Neural cell (in vitro differentiated cells): ENCODE measurements at regions not wholly inside any gene's neighbourhood (a gene's known extent, or its start where the extent isn't known, plus 50 kb on each side); places are given as distances from the start of the nearest gene placed in this dataset.
"Not testable (repeated sequence)": the region's sequence is repeated elsewhere in the genome, so short reads cannot be mapped to it uniquely, and the experiment has no call there.

ENCODE experiments used
- H2AFZ ChIP-seq: fragments of 200-600, 300-800 bp; sonication (generic), shearing (Covaris generic); 2 replicates; pipeline ENCODE4 v1.6.0; 2014; ENCODE audit warnings: low read depth, mild to moderate bottlenecking, antibody characterized with exemption, low read length, moderate library complexity
- H3F3A ChIP-seq: fragments of 200-600 bp; shearing (Covaris generic); 2 replicates; pipeline ENCODE4 v1.6.1; 2016; ENCODE audit warnings: mild to moderate bottlenecking, moderate library complexity, mixed read lengths, antibody characterized with exemption, low read length; ENCODE audit not compliant: insufficient read depth, poor library complexity, severe bottlenecking
- H3K27ac ChIP-seq: fragments of 200-600, 300-800 bp; sonication (generic), shearing (Covaris generic); 2 replicates; pipeline ENCODE4 v1.5.1; 2014; ENCODE audit warnings: mild to moderate bottlenecking, low read length, moderate library complexity
- H3K27me3 ChIP-seq: fragments of 300-800, 200-600 bp; sonication (generic), shearing (Covaris generic); 2 replicates; pipeline ENCODE4 v1.6.0; 2014; ENCODE audit warnings: mild to moderate bottlenecking, low read depth, low read length, moderate library complexity; ENCODE audit not compliant: insufficient read depth
- H3K36me3 ChIP-seq: fragments of 300-800, 200-600 bp; sonication (generic), shearing (Covaris generic); 2 replicates; pipeline ENCODE4 v1.5.1; 2014; ENCODE audit warnings: mild to moderate bottlenecking, antibody characterized with exemption, low read length, moderate library complexity; ENCODE audit not compliant: insufficient read depth
- H3K4me2 ChIP-seq: fragments of 300-800, 200-600 bp; sonication (generic), shearing (Covaris generic); 2 replicates; pipeline ENCODE4 v1.6.0; 2014; ENCODE audit warnings: mild to moderate bottlenecking, low read length
- H3K4me3 ChIP-seq: fragments of 300-800, 200-600 bp; sonication (generic), shearing (Covaris generic); 2 replicates; pipeline ENCODE4 v1.5.1; 2014; ENCODE audit warnings: mild to moderate bottlenecking, low read length, moderate library complexity
- H3K79me2 ChIP-seq: fragments of 200-600 bp; shearing (Covaris generic); replicated peaks from 2 replicates; pipeline ENCODE4 v1.6.0; 2014; ENCODE audit warnings: mild to moderate bottlenecking, low read length, moderate library complexity; ENCODE audit not compliant: insufficient read depth
- H3K9ac ChIP-seq: fragments of 300-800, 200-600 bp; sonication (generic), shearing (Covaris generic); 2 replicates; pipeline ENCODE4 v1.6.1; 2016; ENCODE audit warnings: mild to moderate bottlenecking, low read length, mixed read lengths
- H3K9me2 ChIP-seq: fragments of 200-600 bp; shearing (Covaris generic); 2 replicates; pipeline ENCODE4 v1.6.1; 2016; ENCODE audit warnings: mild to moderate bottlenecking, low read length, mixed read lengths; ENCODE audit not compliant: insufficient read depth
- H3K9me3 ChIP-seq: fragments of 200-600, 300-800 bp; sonication (generic), shearing (Covaris generic); 2 replicates; pipeline ENCODE4 v1.6.1; 2016; ENCODE audit warnings: mild to moderate bottlenecking, mixed run types, low read length, moderate library complexity, mixed read lengths
- H4K20me1 ChIP-seq: fragments of 200-600 bp; shearing (Covaris generic); 2 replicates; pipeline ENCODE4 v1.6.1; 2016; ENCODE audit warnings: mild to moderate bottlenecking, mixed run types; ENCODE audit not compliant: insufficient read depth
- EP300 ChIP-seq: fragments of 450-650 bp; conservative IDR thresholded peaks from 2 replicates; pipeline ENCODE4 v1.6.1; 2014; ENCODE audit warnings: antibody characterized with exemption, mild to moderate bottlenecking, moderate library complexity; ENCODE audit not compliant: poor library complexity, severe bottlenecking
- EZH2 ChIP-seq: fragments of 200-600, 300-800 bp; shearing (Covaris generic), sonication (generic); IDR thresholded peaks from 2 replicates; pipeline ENCODE4 v1.6.1; 2014; ENCODE audit warnings: antibody characterized with exemption, low read length, borderline replicate concordance, mild to moderate bottlenecking; ENCODE audit not compliant: insufficient read depth, poor library complexity, severe bottlenecking
- MXI1 ChIP-seq: fragments of 450-650 bp; conservative IDR thresholded peaks from 2 replicates; pipeline ENCODE4 v1.6.1; 2014; ENCODE audit warnings: antibody characterized with exemption, mild to moderate bottlenecking; ENCODE audit not compliant: poor library complexity, severe bottlenecking
- POLR2AphosphoS5 ChIP-seq: IDR thresholded peaks from 2 replicates; pipeline ENCODE4 v1.6.1; 2012
- RAD21 ChIP-seq: fragments of 450-650 bp; conservative IDR thresholded peaks from 2 replicates; pipeline ENCODE4 v1.6.1; 2014; ENCODE audit warnings: antibody characterized with exemption, mild to moderate bottlenecking, moderate library complexity
- SMC3 ChIP-seq: fragments of 450-650 bp; conservative IDR thresholded peaks from 2 replicates; pipeline ENCODE4 v1.6.1; 2014; ENCODE audit warnings: antibody characterized with exemption, mild to moderate bottlenecking, moderate library complexity; ENCODE audit not compliant: poor library complexity
- TAF1 ChIP-seq: IDR thresholded peaks from 2 replicates; pipeline ENCODE4 v1.6.1; 2012; ENCODE audit warnings: low read depth
- TF ChIP-seq, protein P1 (sequence below): IDR thresholded peaks from 2 replicates; pipeline ENCODE4 v1.6.1; 2012; ENCODE audit warnings: borderline replicate concordance
- TF ChIP-seq, protein P2 (sequence below): fragments of 450-650 bp; IDR thresholded peaks from 2 replicates; pipeline ENCODE4 v1.5.1; 2014; ENCODE audit warnings: antibody characterized with exemption, mild to moderate bottlenecking, moderate library complexity; ENCODE audit not compliant: poor library complexity, severe bottlenecking

DNA sequence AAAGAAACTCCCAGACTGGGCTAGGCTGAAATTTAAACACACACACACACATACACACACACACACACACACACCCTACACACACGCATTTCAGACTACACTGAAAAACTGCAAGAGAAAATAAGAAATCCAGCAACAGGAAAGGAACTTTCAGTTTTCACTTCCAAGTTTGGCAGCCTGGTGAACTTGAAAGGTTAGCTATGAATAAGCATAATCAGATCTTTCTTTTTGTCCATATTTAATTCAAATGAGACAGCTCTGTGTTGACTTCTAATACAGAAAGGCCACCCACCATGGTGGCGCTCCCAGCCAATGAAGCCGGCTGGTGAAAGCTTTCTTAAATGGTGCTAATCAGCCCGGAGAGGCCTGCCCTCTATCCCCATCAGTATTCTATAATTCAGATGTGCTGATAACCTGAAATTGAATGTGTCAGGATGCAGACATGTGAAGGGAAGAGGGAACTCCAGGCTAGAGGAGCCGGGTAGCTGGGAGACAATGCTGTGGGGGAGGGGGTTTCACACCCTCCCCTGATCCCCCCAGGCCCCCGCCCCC is 108.3 kb upstream of the ZNF536 start:
- Histone ChIP-seq H3K4me3 (peak overlapping the region; percentile 26), H3K36me3 (no peaks in the 10 kb centered on the region), H3K27me3 (no peaks in the 10 kb centered on the region), H3K9ac (peak overlapping the region; percentile 10), H4K20me1 (no peaks in the 10 kb centered on the region), H3K9me2 (no peaks in the 10 kb centered on the region), H3K4me2 (no peak overlapping the region), H3K9me3 (no peaks in the 10 kb centered on the region), H3K27ac (peak overlapping the region; percentile 46), H3K79me2 (no peaks in the 10 kb centered on the region), H3F3A (no peaks in the 10 kb centered on the region), H2AFZ (no peak overlapping the region)
- TF ChIP-seq EZH2 (no peak), POLR2AphosphoS5 (peak; percentile 23)

DNA sequence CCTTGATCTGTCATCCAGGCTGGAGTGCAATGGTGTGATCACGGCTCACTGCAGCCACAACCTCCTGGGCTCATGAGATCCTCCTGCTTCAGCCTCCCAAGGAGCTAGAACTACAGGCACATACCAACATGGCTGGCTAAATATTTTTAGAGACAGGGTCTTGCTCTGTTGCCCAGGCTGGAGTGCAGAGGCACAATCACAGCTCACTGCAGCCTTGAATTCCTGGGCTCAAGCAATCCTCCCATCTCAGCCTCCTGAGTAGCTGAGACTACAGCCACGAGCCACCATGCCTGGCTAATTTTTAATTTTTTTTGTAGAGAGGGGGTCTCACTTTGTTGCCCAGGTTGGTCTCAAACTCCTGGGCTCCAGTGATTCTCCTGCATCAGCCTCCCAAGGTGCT is 106.3 kb upstream of the ZNF536 start:
- not testable (repeated sequence) for H3K4me3 ChIP-seq, H3K9ac ChIP-seq, H3K27me3 ChIP-seq, H3K9me2 ChIP-seq, H3K4me2 ChIP-seq, H3K9me3 ChIP-seq, H4K20me1 ChIP-seq, H2AFZ ChIP-seq, H3K79me2 ChIP-seq, H3F3A ChIP-seq, H3K27ac ChIP-seq, H3K36me3 ChIP-seq

DNA sequence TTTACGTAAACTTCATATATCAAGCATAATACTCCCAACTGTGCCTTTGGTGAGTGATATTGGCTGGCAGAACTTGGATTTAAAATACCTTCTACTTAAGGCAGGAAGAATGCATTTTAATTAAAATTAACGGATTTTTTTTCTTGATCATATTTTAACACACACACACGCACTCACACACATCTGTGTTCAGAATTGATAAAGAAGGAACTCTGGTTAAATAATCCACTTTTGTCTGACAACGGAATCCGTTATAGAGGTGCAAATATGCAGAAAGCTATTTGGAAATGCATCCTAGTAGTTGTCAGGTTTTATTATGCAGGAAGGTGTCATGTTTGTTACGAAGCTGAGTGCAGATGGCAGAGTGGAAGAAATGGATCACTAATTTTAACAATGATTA is 105.5 kb upstream of the ZNF536 start:
- no peak overlapping the region for H3K27ac ChIP-seq
- no peak overlapping the region for H3K9ac ChIP-seq
- H3K9me2 ChIP-seq, result no peaks in the 10 kb centered on the region
- no peak overlapping the region for H3K4me3 ChIP-seq
- H3F3A ChIP-seq, result no peaks in the 10 kb centered on the region
- H3K4me2 ChIP-seq, result no peak overlapping the region
- H3K36me3 ChIP-seq, result no peaks in the 10 kb centered on the region
- H3K9me3 ChIP-seq, result no peaks in the 10 kb centered on the region
- H4K20me1 ChIP-seq, result no peaks in the 10 kb centered on the region
- H3K79me2 ChIP-seq, result no peaks in the 10 kb centered on the region
- H3K27me3 ChIP-seq, result no peaks in the 10 kb centered on the region
- TF ChIP-seq RAD21, result no peak
- no peak for TF ChIP-seq TAF1
- TF ChIP-seq, protein P1, sequence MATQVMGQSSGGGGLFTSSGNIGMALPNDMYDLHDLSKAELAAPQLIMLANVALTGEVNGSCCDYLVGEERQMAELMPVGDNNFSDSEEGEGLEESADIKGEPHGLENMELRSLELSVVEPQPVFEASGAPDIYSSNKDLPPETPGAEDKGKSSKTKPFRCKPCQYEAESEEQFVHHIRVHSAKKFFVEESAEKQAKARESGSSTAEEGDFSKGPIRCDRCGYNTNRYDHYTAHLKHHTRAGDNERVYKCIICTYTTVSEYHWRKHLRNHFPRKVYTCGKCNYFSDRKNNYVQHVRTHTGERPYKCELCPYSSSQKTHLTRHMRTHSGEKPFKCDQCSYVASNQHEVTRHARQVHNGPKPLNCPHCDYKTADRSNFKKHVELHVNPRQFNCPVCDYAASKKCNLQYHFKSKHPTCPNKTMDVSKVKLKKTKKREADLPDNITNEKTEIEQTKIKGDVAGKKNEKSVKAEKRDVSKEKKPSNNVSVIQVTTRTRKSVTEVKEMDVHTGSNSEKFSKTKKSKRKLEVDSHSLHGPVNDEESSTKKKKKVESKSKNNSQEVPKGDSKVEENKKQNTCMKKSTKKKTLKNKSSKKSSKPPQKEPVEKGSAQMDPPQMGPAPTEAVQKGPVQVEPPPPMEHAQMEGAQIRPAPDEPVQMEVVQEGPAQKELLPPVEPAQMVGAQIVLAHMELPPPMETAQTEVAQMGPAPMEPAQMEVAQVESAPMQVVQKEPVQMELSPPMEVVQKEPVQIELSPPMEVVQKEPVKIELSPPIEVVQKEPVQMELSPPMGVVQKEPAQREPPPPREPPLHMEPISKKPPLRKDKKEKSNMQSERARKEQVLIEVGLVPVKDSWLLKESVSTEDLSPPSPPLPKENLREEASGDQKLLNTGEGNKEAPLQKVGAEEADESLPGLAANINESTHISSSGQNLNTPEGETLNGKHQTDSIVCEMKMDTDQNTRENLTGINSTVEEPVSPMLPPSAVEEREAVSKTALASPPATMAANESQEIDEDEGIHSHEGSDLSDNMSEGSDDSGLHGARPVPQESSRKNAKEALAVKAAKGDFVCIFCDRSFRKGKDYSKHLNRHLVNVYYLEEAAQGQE, result no peak
- TF ChIP-seq, protein P2, sequence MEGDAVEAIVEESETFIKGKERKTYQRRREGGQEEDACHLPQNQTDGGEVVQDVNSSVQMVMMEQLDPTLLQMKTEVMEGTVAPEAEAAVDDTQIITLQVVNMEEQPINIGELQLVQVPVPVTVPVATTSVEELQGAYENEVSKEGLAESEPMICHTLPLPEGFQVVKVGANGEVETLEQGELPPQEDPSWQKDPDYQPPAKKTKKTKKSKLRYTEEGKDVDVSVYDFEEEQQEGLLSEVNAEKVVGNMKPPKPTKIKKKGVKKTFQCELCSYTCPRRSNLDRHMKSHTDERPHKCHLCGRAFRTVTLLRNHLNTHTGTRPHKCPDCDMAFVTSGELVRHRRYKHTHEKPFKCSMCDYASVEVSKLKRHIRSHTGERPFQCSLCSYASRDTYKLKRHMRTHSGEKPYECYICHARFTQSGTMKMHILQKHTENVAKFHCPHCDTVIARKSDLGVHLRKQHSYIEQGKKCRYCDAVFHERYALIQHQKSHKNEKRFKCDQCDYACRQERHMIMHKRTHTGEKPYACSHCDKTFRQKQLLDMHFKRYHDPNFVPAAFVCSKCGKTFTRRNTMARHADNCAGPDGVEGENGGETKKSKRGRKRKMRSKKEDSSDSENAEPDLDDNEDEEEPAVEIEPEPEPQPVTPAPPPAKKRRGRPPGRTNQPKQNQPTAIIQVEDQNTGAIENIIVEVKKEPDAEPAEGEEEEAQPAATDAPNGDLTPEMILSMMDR, result no peak
- no peak for TF ChIP-seq MXI1
- no peak for TF ChIP-seq SMC3
- no peak for TF ChIP-seq EP300
- TF ChIP-seq EZH2, result no peak
- TF ChIP-seq POLR2AphosphoS5, result no peak
- H2AFZ ChIP-seq, result no peak overlapping the region
